ENCODE measurements at regions not wholly inside any gene's neighbourhood (a gene's known extent, or its start where the extent isn't known, plus 50 kb on each side); places are given as distances from the start of the nearest gene placed in this dataset.

- TF ChIP-seq FOXP2 (optimal IDR thresholded peaks at IDR 0.05; ENCODE audit: borderline replicate concordance, extremely low read depth, extremely low read length, insufficient read depth) (no peak), SIN3A (IDR thresholded peaks at IDR 0.05; ENCODE audit: borderline replicate concordance, insufficient read depth, low read length) (no peak), TAF1 (IDR thresholded peaks at IDR 0.05; ENCODE audit: borderline replicate concordance, insufficient read depth, low read length) (no peak), POLR2AphosphoS5 (IDR thresholded peaks at IDR 0.05; ENCODE audit: low read depth, low read length) (no peak), REST (IDR thresholded peaks at IDR 0.05; ENCODE audit: insufficient read depth in 1 of 2, low read depth in 2 of 2, low read length in 2 of 2) (no peak)
Observed at GRCh38 chr3:117114517-117115265, 405.1 kb downstream of the TUSC7 start.

- TF ChIP-seq TAF1 (IDR thresholded peaks at IDR 0.05; ENCODE audit: borderline replicate concordance, insufficient read depth, low read length) (no peak), REST (IDR thresholded peaks at IDR 0.05; ENCODE audit: insufficient read depth in 1 of 2, low read depth in 2 of 2, low read length in 2 of 2) (no peak), SIN3A (IDR thresholded peaks at IDR 0.05; ENCODE audit: borderline replicate concordance, insufficient read depth, low read length) (no peak), FOXP2 (optimal IDR thresholded peaks at IDR 0.05; ENCODE audit: borderline replicate concordance, extremely low read depth, extremely low read length, insufficient read depth) (no peak), POLR2AphosphoS5 (IDR thresholded peaks at IDR 0.05; ENCODE audit: low read depth, low read length) (no peak)
Observed at GRCh38 chr3:117117188-117117936, 407.8 kb downstream of the TUSC7 start.

GRCh38 chr3:117118604-117119003, 409.0 kb downstream of the TUSC7 start:
- no peak for TF ChIP-seq SIN3A (IDR thresholded peaks at IDR 0.05; ENCODE audit: borderline replicate concordance, insufficient read depth, low read length)
- no peak for TF ChIP-seq REST (IDR thresholded peaks at IDR 0.05; ENCODE audit: insufficient read depth in 1 of 2, low read depth in 2 of 2, low read length in 2 of 2)
- no peak for TF ChIP-seq POLR2AphosphoS5 (IDR thresholded peaks at IDR 0.05; ENCODE audit: low read depth, low read length)
- TF ChIP-seq FOXP2 (optimal IDR thresholded peaks at IDR 0.05; ENCODE audit: borderline replicate concordance, extremely low read depth, extremely low read length, insufficient read depth): no peak
- TF ChIP-seq TAF1 (IDR thresholded peaks at IDR 0.05; ENCODE audit: borderline replicate concordance, insufficient read depth, low read length): no peak

- TF ChIP-seq REST (IDR thresholded peaks at IDR 0.05; ENCODE audit: insufficient read depth in 1 of 2, low read depth in 2 of 2, low read length in 2 of 2) (no peak), POLR2AphosphoS5 (IDR thresholded peaks at IDR 0.05; ENCODE audit: low read depth, low read length) (no peak), TAF1 (IDR thresholded peaks at IDR 0.05; ENCODE audit: borderline replicate concordance, insufficient read depth, low read length) (no peak), FOXP2 (optimal IDR thresholded peaks at IDR 0.05; ENCODE audit: borderline replicate concordance, extremely low read depth, extremely low read length, insufficient read depth) (no peak), SIN3A (IDR thresholded peaks at IDR 0.05; ENCODE audit: borderline replicate concordance, insufficient read depth, low read length) (no peak)
Observed at GRCh38 chr3:117120014-117120413, 410.4 kb downstream of the TUSC7 start.

Measured in PFSK-1 (cell line).